H1 (cell line): ENCODE measurements at regions not wholly inside any gene's neighbourhood (a gene's known extent, or its start where the extent isn't known, plus 50 kb on each side); places are given as distances from the start of the nearest gene placed in this dataset.

Experiments used
- CTCF ChIA-PET: fragments of 300-600 bp; sonication (Branson Sonifier 250); formaldehyde crosslinking; loops from one replicate; lab custom pipeline; 2021; ENCODE audit not compliant: partially characterized antibody; lab: Charles Lee
- POLR2A ChIA-PET: fragments of 300-600 bp; sonication (Branson Sonifier 250); formaldehyde crosslinking; loops from one replicate; lab custom pipeline; 2021; ENCODE audit warnings: inconsistent platforms; ENCODE audit not compliant: partially characterized antibody; lab: Charles Lee
- DNase-seq, 2 experiments: peaks; one replicate each; pipeline versions ENCODE4 v3.0.0 to v3.0.0-alpha.2; 2010 to 2022; ENCODE audit warnings: low spot score in 2 of 2, low read depth in 1 of 2, mixed read lengths in 1 of 2
- FAIRE-seq: peaks from 2 replicates; lab custom pipeline; 2011; peaks lifted over from hg19 to GRCh38; lab: Jason Lieb, UNC
- H2AFZ ChIP-seq: 2 replicates; pipeline ENCODE4 v1.8.1; 2012; ENCODE audit warnings: low read length, inconsistent platforms
- H2AK5ac ChIP-seq: 2 replicates; pipeline ENCODE4 v1.6.1; 2013; ENCODE audit warnings: low read depth, low read length
- H2BK120ac ChIP-seq: replicated peaks from 2 replicates; pipeline ENCODE3; 2013; ENCODE audit warnings: low read depth, low read length, inconsistent platforms
- H2BK12ac ChIP-seq: 2 replicates; pipeline ENCODE4 v1.6.1; 2013; ENCODE audit warnings: low read depth, low read length
- H2BK15ac ChIP-seq: 2 replicates; pipeline ENCODE4 v1.6.1; 2013; ENCODE audit warnings: low read length
- H2BK20ac ChIP-seq: 2 replicates; pipeline ENCODE4 v1.6.1; 2013; ENCODE audit warnings: low read length
- H2BK5ac ChIP-seq: 2 replicates; pipeline ENCODE4 v1.6.1; 2013; ENCODE audit warnings: low read depth, low read length
- H3K14ac ChIP-seq: 2 replicates; pipeline ENCODE4 v1.6.1; 2013; ENCODE audit warnings: inconsistent platforms; ENCODE audit not compliant: insufficient read length
- H3K18ac ChIP-seq: 2 replicates; pipeline ENCODE4 v1.6.1; 2013; ENCODE audit warnings: low read length; ENCODE audit errors: extremely low read depth
- H3K23ac ChIP-seq: 2 replicates; pipeline ENCODE4 v1.6.1; 2013; ENCODE audit warnings: inconsistent platforms; ENCODE audit not compliant: insufficient read length
- H3K23me2 ChIP-seq: 2 replicates; pipeline ENCODE4 v1.6.1; 2013; ENCODE audit warnings: low read depth, low read length
- H3K27ac ChIP-seq: 2 replicates; pipeline ENCODE4 v1.6.1; 2011; ENCODE audit warnings: low read depth, low read length, inconsistent platforms
- H3K27me3 ChIP-seq, 4 experiments: replicated peaks in 1 of 4; 1 replicate in 1 of 4; 2 replicates in 3 of 4; pipeline versions ENCODE4 v1.6.1 to v1.8.1; 2011 to 2013; ENCODE audit warnings: low read length in 3 of 4, mild to moderate bottlenecking in 3 of 4, inconsistent platforms in 2 of 4, mixed read lengths in 2 of 4, moderate library complexity in 1 of 4; ENCODE audit not compliant: control insufficient read depth in 3 of 4, insufficient read depth in 3 of 4; ENCODE audit errors: extremely low read depth in 1 of 4
- H3K36me3 ChIP-seq, 4 experiments: 2 replicates each; pipeline versions ENCODE4 v1.6.1 to v1.8.1; 2011 to 2013; ENCODE audit warnings: mild to moderate bottlenecking in 4 of 4, low read length in 3 of 4, moderate library complexity in 2 of 4, control low read depth in 1 of 4, inconsistent platforms in 1 of 4; ENCODE audit not compliant: insufficient read depth in 4 of 4, control insufficient read depth in 2 of 4
- H3K4ac ChIP-seq: replicated peaks from 2 replicates; pipeline ENCODE3; 2013; ENCODE audit warnings: low read length, low read depth, mixed read lengths, inconsistent platforms; ENCODE audit not compliant: insufficient read length
- H3K4me1 ChIP-seq, 4 experiments: replicated peaks in 1 of 4; 1 replicate in 1 of 4; 2 replicates in 3 of 4; pipeline versions ENCODE4 v1.6.1 to v1.8.1; 2011 to 2013; ENCODE audit warnings: low read length in 3 of 4, inconsistent platforms in 2 of 4, mixed read lengths in 1 of 4; ENCODE audit not compliant: insufficient read depth in 4 of 4, control insufficient read depth in 3 of 4
- H3K4me2 ChIP-seq, 2 experiments: 2 replicates each; pipeline versions ENCODE4 v1.6.1 to v1.8.1; 2011 to 2013; ENCODE audit warnings: low read depth in 2 of 2, low read length in 2 of 2, control low read depth in 1 of 2, inconsistent platforms in 1 of 2, mild to moderate bottlenecking in 1 of 2; ENCODE audit not compliant: insufficient read depth in 1 of 2
- H3K4me3 ChIP-seq, 4 experiments: fragments of 200-600, 300-600 bp in 1 of 4; sonication (generic), shearing (Covaris generic), sonication (Bioruptor Twin) in 1 of 4; 2 replicates each; pipeline versions ENCODE4 v1.5.1 to v1.8.1; 2011 to 2016; ENCODE audit warnings: low read length in 4 of 4, low read depth in 3 of 4, control low read depth in 2 of 4, inconsistent platforms in 2 of 4, mild to moderate bottlenecking in 2 of 4, mixed read lengths in 1 of 4, moderate library complexity in 1 of 4; ENCODE audit not compliant: insufficient read depth in 2 of 4; ENCODE audit errors: extremely low read depth in 1 of 4
- H3K56ac ChIP-seq: replicated peaks from 2 replicates; pipeline ENCODE3; 2013; ENCODE audit warnings: low read depth, mild to moderate bottlenecking, mixed read lengths, low read length, inconsistent platforms; ENCODE audit not compliant: insufficient read length
- H3K79me1 ChIP-seq: 2 replicates; pipeline ENCODE4 v1.6.1; 2013; ENCODE audit warnings: low read depth, low read length, control low read depth
- H3K79me2 ChIP-seq, 2 experiments: 2 replicates each; pipeline versions ENCODE4 v1.6.1 to v1.8.1; 2012 to 2013; ENCODE audit warnings: low read length in 2 of 2, mild to moderate bottlenecking in 2 of 2, inconsistent platforms in 1 of 2; ENCODE audit not compliant: insufficient read depth in 2 of 2, control insufficient read depth in 1 of 2
- H3K9ac ChIP-seq, 4 experiments: replicated peaks in 1 of 4; 1 replicate in 1 of 4; 2 replicates in 3 of 4; pipeline versions ENCODE4 v1.6.1 to v1.8.1; 2011 to 2013; ENCODE audit warnings: low read depth in 3 of 4, low read length in 3 of 4, control low read depth in 2 of 4, mild to moderate bottlenecking in 2 of 4, moderate library complexity in 2 of 4, inconsistent platforms in 1 of 4; ENCODE audit errors: extremely low read depth in 1 of 4
- H3K9me3 ChIP-seq, 2 experiments: 2 replicates each; pipeline versions ENCODE4 v1.6.1 to v1.8.1; 2012 to 2013; ENCODE audit warnings: mild to moderate bottlenecking in 2 of 2, moderate library complexity in 2 of 2, control low read depth in 1 of 2, inconsistent platforms in 1 of 2, low read depth in 1 of 2, low read length in 1 of 2, mixed read lengths in 1 of 2; ENCODE audit not compliant: insufficient read depth in 2 of 2
- H4K20me1 ChIP-seq, 2 experiments: replicated peaks in 1 of 2; 2 replicates each; pipeline versions ENCODE3 to v1.8.1; 2011 to 2013; ENCODE audit warnings: inconsistent platforms in 2 of 2, low read length in 2 of 2, mild to moderate bottlenecking in 1 of 2; ENCODE audit not compliant: insufficient read depth in 2 of 2, control insufficient read depth in 1 of 2
- H4K5ac ChIP-seq: 2 replicates; pipeline ENCODE4 v1.6.1; 2013; ENCODE audit warnings: low read length, low read depth, mixed read lengths, inconsistent platforms; ENCODE audit not compliant: insufficient read length
- H4K8ac ChIP-seq: 2 replicates; pipeline ENCODE4 v1.8.0; 2013; ENCODE audit warnings: mild to moderate bottlenecking, moderate library complexity, low read length, inconsistent platforms; ENCODE audit not compliant: insufficient read depth; ENCODE audit errors: extremely low read depth
- H4K91ac ChIP-seq: replicated peaks from 2 replicates; pipeline ENCODE3; 2013; ENCODE audit warnings: low read length, mixed read lengths, inconsistent platforms; ENCODE audit not compliant: insufficient read length
- CEBPB ChIP-seq: IDR thresholded peaks from 2 replicates; pipeline ENCODE4 v1.6.1; 2012; ENCODE audit warnings: low read depth, low read length
- CHD1 ChIP-seq: IDR thresholded peaks from 2 replicates; pipeline ENCODE4 v1.6.1; 2012; ENCODE audit warnings: low read depth, low read length, improper control_type of control experiment
- EGR1 ChIP-seq: IDR thresholded peaks from 2 replicates; pipeline ENCODE4 v1.6.1; 2011; ENCODE audit warnings: low read depth, low read length, borderline replicate concordance
- FOSL1 ChIP-seq: IDR thresholded peaks from 2 replicates; pipeline ENCODE4 v1.6.1; 2011; ENCODE audit warnings: mild to moderate bottlenecking, low read depth, low read length, moderate library complexity; ENCODE audit not compliant: insufficient read depth
- HDAC2 ChIP-seq, 2 experiments: fragments of 300-600 bp in 1 of 2; sonication (generic) in 1 of 2; IDR thresholded peaks; 2 replicates each; pipeline ENCODE4 v1.6.1; 2011 to 2012; ENCODE audit warnings: low read depth in 2 of 2, low read length in 2 of 2, mild to moderate bottlenecking in 2 of 2, moderate library complexity in 2 of 2, borderline replicate concordance in 1 of 2, inconsistent platforms in 1 of 2
- HDAC6 ChIP-seq: IDR thresholded peaks from one replicate; pipeline ENCODE4 v1.7.1; 2012; ENCODE audit warnings: low read depth, mild to moderate bottlenecking, inconsistent platforms, low read length, moderate library complexity
- JUND ChIP-seq: IDR thresholded peaks from 2 replicates; pipeline ENCODE4 v1.6.1; 2011; ENCODE audit warnings: mild to moderate bottlenecking, improper control_type of control experiment, low read length
- KDM1A ChIP-seq: fragments of 200-600, 300-600 bp; sonication (generic); IDR thresholded peaks from 2 replicates; pipeline ENCODE4 v1.7.1; 2016; ENCODE audit warnings: mild to moderate bottlenecking, low read length, borderline replicate concordance
- NANOG ChIP-seq: IDR thresholded peaks from 2 replicates; pipeline ENCODE4 v1.6.1; 2011; ENCODE audit warnings: low read length, low read depth, mild to moderate bottlenecking, inconsistent platforms; ENCODE audit not compliant: insufficient read depth, poor library complexity, severe bottlenecking
- POLR2AphosphoS5 ChIP-seq: IDR thresholded peaks from 2 replicates; pipeline ENCODE4 v1.6.1; 2011; ENCODE audit warnings: low read depth, low read length
- POU5F1 ChIP-seq: IDR thresholded peaks from 2 replicates; pipeline ENCODE4 v1.6.1; 2011; ENCODE audit warnings: low read depth, mild to moderate bottlenecking, low read length, moderate library complexity
- WGBS, 2 experiments: shearing (Covaris generic) in 1 of 2; methylation state at CpG; one replicate each; pipeline versions ENCODE4 v1.1.6 to v1.1.7; 2013 to 2015; ENCODE audit warnings: low lambda C conversion rate in 2 of 2, mixed read lengths in 2 of 2, inconsistent platforms in 1 of 2, low coverage in 1 of 2, missing lambda C conversion rate in 1 of 2; ENCODE audit not compliant: insufficient replicate concordance in 2 of 2, insufficient coverage in 1 of 2, insufficient read length in 1 of 2; ENCODE audit errors: extremely low coverage in 1 of 2, missing lambda C conversion rate in 1 of 2; 5-methylcytosine and 5-hydroxymethylcytosine counted together

- no peak overlapping the region for H3K14ac ChIP-seq
- H3K9ac ChIP-seq = no peak overlapping the region
- peak overlapping the region; percentile 2; the same call in 1 of the 2 replicates for H2BK5ac ChIP-seq
- no peaks in the 10 kb centered on the region for H3K79me2 ChIP-seq
- no peak overlapping the region for H3K4ac ChIP-seq
- H2BK15ac ChIP-seq = peak overlapping the region; percentile 46; the same call in 1 of the 2 replicates
- H3K4me2 ChIP-seq = no peak overlapping the region
- H3K18ac ChIP-seq = no peak overlapping the region
- no peak overlapping the region for H4K91ac ChIP-seq
- H3K4me1 ChIP-seq = peaks cover 2 to 15% (median 5%) of the 10 kb centered on the region in 4 experiments; a peak in 6 of 7 replicates
- H3K23ac ChIP-seq = no peak overlapping the region
- no peaks in the 10 kb centered on the region for H3K9me3 ChIP-seq
- CTCF ChIA-PET = interaction anchor here (0.6 to 4.2 kb wide), 7 partner anchors 29 to 443 kb away, joined by 3 to 30 read pairs (median 4); no protein-coding TSS in a partner anchor
- TF ChIP-seq POU5F1 (no peak), FOSL1 (no peak), HDAC6 (no peak), KDM1A (no peak), HDAC2 (IDR thresholded peaks at IDR 0.05; ENCODE audit: borderline replicate concordance in 1 of 2, low read depth in 2 of 2, low read length in 2 of 2) (no peak), EGR1 (no peak), NANOG (no peak), CEBPB (no peak), JUND (no peak), POLR2AphosphoS5 (no peak), CHD1 (no peak)
- POLR2A ChIA-PET = interaction anchor here (1.3 kb wide), 1 partner anchor 22 kb away, joined by 3 read pairs; no protein-coding TSS in a partner anchor
- H4K20me1 ChIP-seq = peaks cover 0 to 2% of the 10 kb centered on the region in 2 experiments
- H3K79me1 ChIP-seq = no peaks in the 10 kb centered on the region
- no peak overlapping the region for H2BK120ac ChIP-seq
- FAIRE-seq (no peak), DNase-seq (no peak)
- H4K8ac ChIP-seq = no peak overlapping the region
- no peaks in the 10 kb centered on the region for H3K36me3 ChIP-seq
- H2AK5ac ChIP-seq = no peak overlapping the region
- H3K27ac ChIP-seq = no peak overlapping the region
- H3K23me2 ChIP-seq = no peaks in the 10 kb centered on the region
- 76% methylated on average over 2 of the region's 2 CpGs; no CpG with 5 or more reads in 1 of the 2 experiments for WGBS, 2 experiments
- H2BK12ac ChIP-seq = peak overlapping the region; percentile 68; the same call in 1 of the 2 replicates
- H3K56ac ChIP-seq = no peak overlapping the region
- peak overlapping the region; percentile 80; the same call in 1 of the 2 replicates for H2BK20ac ChIP-seq
- peaks cover 0 to 2% (median 0%) of the 10 kb centered on the region in 4 experiments; a peak in 2 of 7 replicates for H3K27me3 ChIP-seq
- H3K4me3 ChIP-seq = no peak overlapping the region
- H4K5ac ChIP-seq = no peak overlapping the region
- no peak overlapping the region; the same call in 1 of the 2 replicates for H2AFZ ChIP-seq
Observed at GRCh38 chr16:86075488-86075785, 176.5 kb downstream of the IRF8 start.
